Upper lobe of right lung (tissue), 1 donor: ENCODE measurements at regions not wholly inside any gene's neighbourhood (a gene's known extent, or its start where the extent isn't known, plus 50 kb on each side); places are given as distances from the start of the nearest gene placed in this dataset.

Experiments
- ATAC-seq: fragments of 200-7000 bp; cut with Tn5 transposase; one replicate; pipeline ENCODE4 v1.9.1; 2020; ENCODE audit warnings: mild to moderate bottlenecking, moderate library complexity
- DNase-seq: peaks from one replicate; pipeline ENCODE4 v3.0.0-alpha.2; 2020
- H3K27ac ChIP-seq: fragments of 200-600 bp; one replicate; pipeline ENCODE4 v1.8.0; 2022
- H3K27me3 ChIP-seq: fragments of 200-600 bp; one replicate; pipeline ENCODE4 v1.8.0; 2022; ENCODE audit warnings: mild to moderate bottlenecking
- H3K36me3 ChIP-seq: fragments of 200-600 bp; one replicate; pipeline ENCODE4 v1.8.0; 2022
- H3K4me1 ChIP-seq: fragments of 200-600 bp; one replicate; pipeline ENCODE4 v1.8.0; 2022
- H3K4me3 ChIP-seq: fragments of 200-600 bp; one replicate; pipeline ENCODE4 v1.8.0; 2022; ENCODE audit warnings: mild to moderate bottlenecking
- H3K9me3 ChIP-seq: fragments of 200-600 bp; one replicate; pipeline ENCODE4 v1.8.0; 2022
- intact Hi-C: fragments of 100-400 bp; cut with DNase I; formaldehyde crosslinking; loops from one replicate; pipeline ENCODE4 v1.11.0; 2022
- TF ChIP-seq, protein P1 (sequence below): fragments of 200-600 bp; IDR thresholded peaks from one replicate; pipeline ENCODE4 v1.8.0; 2022; ENCODE audit warnings: antibody characterized with exemption
- donor health status: DM: no; HTN: yes; CAD: no; lungs with severe emphysema.

DNA sequence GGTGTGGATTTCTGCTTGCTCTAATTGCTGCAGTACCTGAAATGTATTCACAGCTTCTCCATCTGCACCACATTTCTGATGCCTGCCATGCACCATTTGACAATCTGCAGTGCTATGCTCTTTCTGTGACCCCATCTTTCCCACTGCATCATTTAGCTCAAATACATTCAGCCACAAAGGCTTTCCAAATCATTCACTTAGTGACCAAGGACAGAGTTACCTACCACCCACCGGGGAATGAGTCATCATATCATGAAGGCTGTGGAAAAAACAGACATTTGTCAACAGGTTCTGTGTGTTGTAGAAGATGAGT, 465.5 kb upstream of the ATP2B1 start:
- no peak for ATAC-seq
- no peak overlapping the region for H3K27ac ChIP-seq
- H3K36me3 ChIP-seq = no peaks in the 10 kb centered on the region
- H3K9me3 ChIP-seq = no peaks in the 10 kb centered on the region
- intact Hi-C loops = no loop called here
- H3K27me3 ChIP-seq = no peaks in the 10 kb centered on the region
- TF ChIP-seq, protein P1, sequence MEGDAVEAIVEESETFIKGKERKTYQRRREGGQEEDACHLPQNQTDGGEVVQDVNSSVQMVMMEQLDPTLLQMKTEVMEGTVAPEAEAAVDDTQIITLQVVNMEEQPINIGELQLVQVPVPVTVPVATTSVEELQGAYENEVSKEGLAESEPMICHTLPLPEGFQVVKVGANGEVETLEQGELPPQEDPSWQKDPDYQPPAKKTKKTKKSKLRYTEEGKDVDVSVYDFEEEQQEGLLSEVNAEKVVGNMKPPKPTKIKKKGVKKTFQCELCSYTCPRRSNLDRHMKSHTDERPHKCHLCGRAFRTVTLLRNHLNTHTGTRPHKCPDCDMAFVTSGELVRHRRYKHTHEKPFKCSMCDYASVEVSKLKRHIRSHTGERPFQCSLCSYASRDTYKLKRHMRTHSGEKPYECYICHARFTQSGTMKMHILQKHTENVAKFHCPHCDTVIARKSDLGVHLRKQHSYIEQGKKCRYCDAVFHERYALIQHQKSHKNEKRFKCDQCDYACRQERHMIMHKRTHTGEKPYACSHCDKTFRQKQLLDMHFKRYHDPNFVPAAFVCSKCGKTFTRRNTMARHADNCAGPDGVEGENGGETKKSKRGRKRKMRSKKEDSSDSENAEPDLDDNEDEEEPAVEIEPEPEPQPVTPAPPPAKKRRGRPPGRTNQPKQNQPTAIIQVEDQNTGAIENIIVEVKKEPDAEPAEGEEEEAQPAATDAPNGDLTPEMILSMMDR = no peak
- H3K4me1 ChIP-seq = no peaks in the 10 kb centered on the region
- DNase-seq = no peak
- H3K4me3 ChIP-seq = no peak overlapping the region

DNA sequence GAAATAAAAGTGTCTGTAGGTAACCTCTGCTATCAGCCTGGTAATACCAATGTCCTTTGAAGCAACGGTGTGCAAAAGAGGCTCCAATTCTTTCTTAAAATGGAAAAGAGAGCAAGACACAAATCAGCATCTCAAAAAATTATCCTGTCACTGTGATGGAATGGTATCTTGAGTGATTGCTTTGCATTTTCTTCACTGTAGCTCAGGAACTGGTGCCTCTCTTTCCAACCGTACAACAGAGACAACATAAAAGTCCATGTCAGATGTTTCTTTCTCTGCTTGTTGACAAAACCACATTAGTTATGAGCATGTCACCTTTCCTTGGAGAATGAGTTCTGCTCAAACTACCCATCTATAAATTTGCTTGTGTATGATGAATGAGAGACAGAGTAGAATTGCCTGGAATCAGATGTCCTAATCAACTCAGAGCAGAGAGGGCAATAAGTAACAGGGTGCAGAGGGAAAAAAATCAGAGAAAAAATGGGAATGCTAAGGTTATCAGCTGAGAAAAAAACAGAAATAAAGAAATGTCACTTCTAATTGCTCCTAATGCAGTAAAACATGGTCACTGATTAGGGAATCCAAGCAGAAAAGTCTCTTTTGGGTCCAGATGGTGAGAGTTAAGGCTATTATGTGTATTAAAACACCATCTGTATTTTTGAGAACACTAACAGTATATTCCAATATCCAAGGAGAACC, 465.0 kb upstream of the ATP2B1 start:
- intact Hi-C loops = no loop called here
- no peaks in the 10 kb centered on the region for H3K9me3 ChIP-seq
- no peak for ATAC-seq
- H3K4me3 ChIP-seq = no peak overlapping the region
- H3K27me3 ChIP-seq = no peaks in the 10 kb centered on the region
- H3K4me1 ChIP-seq = no peaks in the 10 kb centered on the region
- H3K27ac ChIP-seq = no peak overlapping the region
- TF ChIP-seq, protein P1 = no peak
- no peaks in the 10 kb centered on the region for H3K36me3 ChIP-seq
- DNase-seq = no peak

DNA sequence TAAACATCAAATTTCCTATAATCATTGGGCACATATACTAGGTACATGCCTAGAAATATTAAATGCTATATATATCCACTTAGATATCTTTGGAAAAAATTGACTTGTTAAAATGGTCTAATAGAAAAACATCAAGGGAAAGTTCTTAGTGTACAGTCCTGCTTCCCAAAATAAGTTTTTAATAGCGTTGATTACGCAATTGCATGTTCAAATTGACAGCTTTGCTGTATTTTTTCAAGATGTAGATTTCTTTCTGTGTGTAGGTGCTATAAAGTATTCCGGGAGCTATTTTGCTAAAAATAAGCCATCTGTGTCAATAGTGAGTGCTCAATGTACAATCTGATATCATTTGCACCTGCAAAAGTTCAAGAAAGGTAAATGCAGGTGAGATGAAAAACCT, 463.9 kb upstream of the ATP2B1 start:
- intact Hi-C loops = no loop called here
- Histone ChIP-seq H3K4me1 (no peaks in the 10 kb centered on the region), H3K27me3 (no peaks in the 10 kb centered on the region), H3K36me3 (no peaks in the 10 kb centered on the region), H3K9me3 (no peaks in the 10 kb centered on the region), H3K4me3 (no peak overlapping the region), H3K27ac (no peak overlapping the region)
- DNase-seq (no peak), ATAC-seq (no peak)
- TF ChIP-seq, protein P1 = no peak

DNA sequence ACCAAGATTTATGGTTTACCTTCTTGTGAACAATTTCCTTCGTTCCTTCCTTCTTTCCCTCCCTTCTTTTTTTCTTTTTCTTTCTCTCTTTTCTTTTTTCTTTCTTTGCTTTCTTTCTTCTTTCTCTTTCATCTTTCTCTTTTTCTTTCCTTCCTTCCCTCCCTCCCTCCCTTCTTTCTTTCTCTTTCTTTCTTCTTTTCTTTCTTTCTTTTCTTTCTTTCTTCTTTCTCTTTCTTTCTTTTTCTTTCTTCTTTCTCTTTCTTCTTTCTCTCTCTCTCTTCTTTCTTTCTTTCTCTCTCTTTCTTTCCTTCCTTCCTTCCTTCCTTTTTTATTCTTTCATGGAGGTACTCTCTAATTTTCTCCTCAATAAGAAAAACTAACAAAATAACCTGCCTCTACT, 462.1 kb upstream of the ATP2B1 start:
- H3K27ac ChIP-seq = no peak overlapping the region
- no peak overlapping the region for H3K4me3 ChIP-seq
- intact Hi-C loops = no loop called here
- no peak for ATAC-seq
- DNase-seq = no peak
- no peaks in the 10 kb centered on the region for H3K36me3 ChIP-seq
- H3K27me3 ChIP-seq = no peaks in the 10 kb centered on the region
- H3K9me3 ChIP-seq = no peaks in the 10 kb centered on the region
- TF ChIP-seq, protein P1 = no peak
- H3K4me1 ChIP-seq = no peaks in the 10 kb centered on the region

DNA sequence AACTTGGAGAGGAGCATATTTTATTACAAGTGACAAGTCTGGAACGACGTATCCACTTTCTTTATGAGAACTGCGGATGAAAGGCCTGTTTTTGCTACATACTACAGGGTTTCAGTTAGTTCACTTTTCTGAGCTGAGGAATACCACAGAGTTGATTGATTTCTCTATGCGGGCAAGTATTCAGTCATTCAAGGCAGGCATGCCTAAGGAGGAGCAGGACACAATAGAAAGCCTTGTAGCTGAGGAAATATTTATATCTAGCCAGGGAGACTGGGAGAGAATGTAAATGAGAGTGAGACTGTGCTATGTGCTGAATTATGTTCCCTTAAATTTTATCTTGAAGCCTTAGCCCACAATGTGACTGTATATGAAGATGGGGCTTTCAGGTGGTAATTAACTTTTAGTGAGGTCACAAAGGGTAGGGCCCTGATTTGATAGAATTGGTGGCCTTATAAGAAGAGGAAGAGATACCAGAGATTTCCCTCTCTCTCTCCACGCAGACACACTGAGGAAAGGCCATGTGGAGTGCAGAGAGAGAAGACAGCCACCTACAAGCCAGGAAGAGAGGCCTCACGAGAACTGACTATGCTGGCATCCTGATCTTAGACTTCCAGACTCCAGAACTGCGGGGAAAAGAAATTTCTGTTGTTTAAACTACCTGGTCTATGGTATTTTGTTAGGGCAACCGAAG, 459.0 kb upstream of the ATP2B1 start:
- ATAC-seq (no peak), DNase-seq (no peak)
- Histone ChIP-seq H3K4me1 (no peaks in the 10 kb centered on the region), H3K27me3 (no peaks in the 10 kb centered on the region), H3K27ac (no peak overlapping the region), H3K4me3 (no peak overlapping the region), H3K36me3 (no peaks in the 10 kb centered on the region), H3K9me3 (no peaks in the 10 kb centered on the region)
- intact Hi-C loops = no loop called here
- TF ChIP-seq, protein P1 = no peak
